NB4 (cell line): ENCODE measurements at regions not wholly inside any gene's neighbourhood (a gene's known extent, or its start where the extent isn't known, plus 50 kb on each side); places are given as distances from the start of the nearest gene placed in this dataset.

Source experiments
- DNase-seq: peaks from one replicate; pipeline ENCODE4 v3.0.0; 2010; ENCODE audit warnings: low read depth
- H3K4me3 ChIP-seq: one replicate; pipeline ENCODE4 v1.5.1; 2011; ENCODE audit warnings: mild to moderate bottlenecking, low read depth, low read length, moderate library complexity
- CTCF ChIP-seq: IDR thresholded peaks from one replicate; pipeline ENCODE4 v1.5.1; 2012; ENCODE audit warnings: low read depth, low read length
- MAX ChIP-seq: IDR thresholded peaks from 2 replicates; pipeline ENCODE4 v1.6.1; 2011; ENCODE audit warnings: low read depth, low read length
- MYC ChIP-seq: IDR thresholded peaks from 2 replicates; pipeline ENCODE4 v1.6.1; 2011; ENCODE audit warnings: low read depth, low read length
- POLR2A ChIP-seq: IDR thresholded peaks from 2 replicates; pipeline ENCODE4 v1.6.1; 2011; ENCODE audit warnings: mild to moderate bottlenecking; ENCODE audit not compliant: insufficient read length; ENCODE audit errors: extremely low read depth

GRCh38 chr17:72215928-72216327 lies 95.1 kb downstream of the SOX9 start:
- H3K4me3 ChIP-seq: no peak overlapping the region
- no peak for TF ChIP-seq MAX
- TF ChIP-seq MYC: no peak
- TF ChIP-seq CTCF: no peak
- TF ChIP-seq POLR2A: no peak
- DNase-seq: no peak

- no peak overlapping the region for H3K4me3 ChIP-seq
- no peak for TF ChIP-seq MAX
- TF ChIP-seq MYC: no peak
- TF ChIP-seq POLR2A: no peak
- TF ChIP-seq CTCF: no peak
- no peak for DNase-seq
Observed at GRCh38 chr17:72219137-72219823, 98.5 kb downstream of the SOX9 start.

GRCh38 chr17:72219824-72220493 lies 99.1 kb downstream of the SOX9 start:
- TF ChIP-seq MAX: no peak
- no peak for TF ChIP-seq MYC
- TF ChIP-seq POLR2A: no peak
- no peak for TF ChIP-seq CTCF
- no peak for DNase-seq
- H3K4me3 ChIP-seq: no peak overlapping the region

GRCh38 chr17:72222661-72223380 lies 102.0 kb downstream of the SOX9 start:
- no peak for TF ChIP-seq MYC
- TF ChIP-seq CTCF: no peak
- TF ChIP-seq MAX: no peak
- no peak for TF ChIP-seq POLR2A
- DNase-seq: no peak
- H3K4me3 ChIP-seq: no peak overlapping the region

- no peak for DNase-seq
- H3K4me3 ChIP-seq: no peak overlapping the region
- TF ChIP-seq MYC: no peak
- no peak for TF ChIP-seq CTCF
- TF ChIP-seq MAX: no peak
- no peak for TF ChIP-seq POLR2A
Observed at GRCh38 chr17:72223866-72224291, 103.1 kb downstream of the SOX9 start.
